GM19023 (cell line): ENCODE measurements at regions not wholly inside any gene's neighbourhood (a gene's known extent, or its start where the extent isn't known, plus 50 kb on each side); places are given as distances from the start of the nearest gene placed in this dataset.
"Not testable (repeated sequence)": the region's sequence is repeated elsewhere in the genome, so short reads cannot be mapped to it uniquely, and the experiment has no call there.

Experiments
- ATAC-seq: cut with Tn5 transposase; IDR thresholded peaks from one replicate; pipeline ENCODE4 v1.9.1; 2021; ENCODE audit warnings: mild to moderate bottlenecking, moderate library complexity; ENCODE audit not compliant: unreplicated experiment

DNA sequence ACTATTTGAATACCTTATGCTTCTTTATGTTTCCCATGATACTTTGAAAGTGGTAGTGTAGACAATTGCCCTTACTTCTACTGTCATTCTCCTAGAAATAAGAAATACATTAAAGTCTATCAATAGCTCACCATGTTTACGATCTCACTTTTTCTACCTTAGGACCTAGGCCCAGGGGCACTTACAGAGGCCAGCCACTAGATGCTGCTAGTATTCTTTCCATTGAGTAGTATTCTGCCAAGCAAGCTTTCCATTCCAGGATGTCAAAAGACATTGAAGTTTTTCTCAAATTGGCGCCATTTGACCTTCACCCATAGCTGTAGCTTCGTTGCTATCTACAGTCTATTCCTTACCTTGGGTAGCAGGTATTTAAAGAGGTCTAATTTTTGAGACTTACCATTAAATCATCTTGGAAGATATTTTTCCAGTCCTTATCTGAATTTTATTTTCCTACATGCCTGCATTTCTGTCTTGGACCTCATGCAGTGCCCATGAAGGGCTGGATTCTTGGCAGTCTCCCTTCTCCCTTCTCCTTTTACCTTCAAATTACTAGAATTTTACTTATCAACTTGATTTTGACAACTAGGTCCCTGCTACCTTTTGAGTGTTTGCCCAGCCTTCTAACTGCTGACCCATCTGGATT lies 246.0 kb upstream of the NUDT12 start:
- peak; percentile 91 for ATAC-seq

DNA sequence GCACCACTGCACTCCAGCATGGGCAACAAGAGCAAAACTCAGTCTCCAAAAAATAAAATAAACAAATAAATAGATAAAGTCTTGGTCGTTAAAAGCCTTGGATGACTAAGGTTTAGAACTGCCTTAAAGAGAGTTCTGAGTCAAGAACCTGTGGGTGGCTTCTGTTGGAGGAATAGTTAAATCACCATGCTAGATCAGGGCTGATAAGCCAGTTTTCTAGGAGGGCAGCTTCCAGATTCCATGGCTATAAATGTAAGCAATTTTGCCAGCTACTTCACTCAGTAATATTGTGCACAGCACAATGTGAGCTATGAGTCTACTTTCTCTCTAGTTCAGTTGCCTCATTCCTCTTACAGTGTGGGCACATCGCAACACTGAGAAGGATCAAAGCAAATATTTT lies 242.1 kb upstream of the NUDT12 start:
- ATAC-seq = no peak

DNA sequence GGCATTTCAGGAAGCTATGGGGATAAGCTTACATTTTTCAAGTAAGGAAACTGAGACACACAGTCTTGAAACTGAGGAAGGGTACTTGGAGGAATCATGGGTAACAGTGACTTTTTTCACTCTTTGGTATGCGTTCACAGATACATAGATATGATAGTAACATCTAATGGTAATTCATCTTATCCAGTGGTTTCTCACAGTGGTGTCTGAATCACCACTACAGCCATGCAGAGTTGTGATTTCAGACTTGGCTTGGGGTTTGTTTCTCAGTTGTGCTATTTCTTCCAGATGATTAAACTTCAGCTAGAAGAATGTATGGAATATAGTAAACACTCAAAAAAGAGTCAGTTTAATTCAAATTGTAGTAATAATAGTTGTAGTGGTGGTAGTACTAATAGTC lies 239.1 kb upstream of the NUDT12 start:
- no peak for ATAC-seq

DNA sequence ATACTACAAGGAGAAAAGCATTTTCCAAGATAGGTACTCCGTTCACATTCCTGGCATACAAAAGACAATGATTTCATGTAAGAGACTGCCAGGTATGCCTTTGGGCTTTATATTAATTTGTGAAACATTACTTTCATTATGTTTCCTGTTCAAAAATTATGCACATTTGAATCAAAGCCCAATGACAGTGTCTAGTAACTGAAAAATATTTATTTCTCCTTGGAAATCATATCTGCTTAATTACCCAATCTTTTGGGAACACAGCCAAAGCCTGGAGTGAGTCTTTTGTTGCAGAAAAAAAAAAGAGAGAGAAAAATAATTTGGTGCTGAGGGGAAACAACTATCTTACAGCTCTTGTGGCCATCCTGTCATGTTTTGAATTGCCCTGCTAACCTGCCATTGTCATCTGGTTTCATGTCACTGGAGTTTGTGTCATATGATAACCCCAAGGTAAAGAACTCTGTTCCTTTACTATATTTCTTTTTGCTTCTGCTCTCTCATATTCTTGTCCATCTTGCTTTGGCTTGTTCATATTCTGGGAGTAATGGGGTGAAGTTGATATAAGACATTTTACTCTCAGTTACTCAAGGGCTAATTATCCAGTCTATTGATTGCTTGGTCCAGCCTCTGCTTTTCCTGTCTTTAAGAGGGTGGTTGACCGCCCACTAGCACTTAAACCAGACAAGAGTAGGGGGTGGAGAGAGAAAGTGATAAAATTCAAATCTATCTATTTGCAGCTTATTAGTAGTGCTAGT lies 238.3 kb upstream of the NUDT12 start:
- ATAC-seq = no peak

DNA sequence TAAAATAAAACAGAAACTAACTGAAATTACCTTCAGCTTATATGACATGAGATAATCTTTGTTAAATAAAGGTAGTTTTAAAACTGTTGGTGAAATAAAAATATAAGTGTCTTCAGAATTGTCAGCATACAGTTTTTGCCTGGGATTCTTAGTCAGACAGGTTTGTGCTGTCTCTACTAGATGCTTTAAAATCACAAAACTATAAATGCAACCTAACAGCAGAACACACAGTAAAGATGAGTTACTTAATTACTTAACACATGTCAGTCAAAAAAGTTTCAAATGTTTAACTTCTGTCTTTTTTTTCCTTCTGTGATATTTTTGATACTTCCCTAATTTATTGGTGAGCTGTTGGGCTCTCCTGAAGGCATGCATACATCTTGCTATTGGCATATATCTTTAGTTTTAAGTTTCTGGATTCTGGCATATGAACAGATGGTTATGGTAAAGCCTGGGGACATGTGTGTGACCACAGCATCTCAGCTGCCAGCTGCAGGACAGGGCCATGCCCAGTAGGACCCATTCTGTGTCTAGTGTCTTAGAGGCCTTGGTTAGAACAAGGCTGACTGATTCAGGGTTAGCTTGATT lies 231.1 kb upstream of the NUDT12 start:
- ATAC-seq = no peak

DNA sequence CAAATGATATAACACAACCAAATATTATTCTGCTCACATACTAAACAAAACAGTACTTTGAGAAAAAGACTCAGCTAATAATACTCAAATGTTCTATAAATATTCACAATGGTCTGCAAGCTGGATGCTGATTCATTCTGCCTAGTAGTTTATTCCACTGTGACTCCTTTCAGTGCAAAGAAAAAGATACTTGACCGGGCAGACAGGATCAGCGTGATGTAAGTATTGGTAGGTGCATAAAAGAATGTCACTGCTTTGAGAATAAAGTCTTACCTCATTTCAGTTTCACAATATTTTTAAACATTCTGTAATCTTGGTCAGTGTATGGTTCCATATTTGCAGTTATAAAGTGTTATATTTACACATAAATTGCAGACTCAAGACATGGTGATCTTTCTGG lies 223.0 kb upstream of the NUDT12 start:
- no peak for ATAC-seq

DNA sequence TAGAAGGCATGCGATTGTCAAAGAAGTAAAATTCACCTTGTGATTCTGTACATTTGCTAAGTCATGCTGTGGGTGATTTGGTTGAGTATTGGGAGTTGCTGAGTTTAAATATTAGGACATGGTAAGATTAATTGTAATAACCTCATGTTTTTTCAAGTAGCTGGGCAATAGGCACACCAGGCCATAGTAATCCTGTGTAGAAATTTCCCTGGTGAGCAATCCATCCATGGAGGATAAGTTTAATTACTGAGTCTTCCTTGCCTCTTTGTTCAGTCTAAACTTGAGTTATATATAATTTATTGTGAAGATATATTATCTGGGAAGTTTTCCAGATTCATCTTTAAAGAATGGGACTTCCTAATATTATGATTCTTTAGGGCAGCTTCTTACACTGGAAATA lies 221.1 kb upstream of the NUDT12 start:
- no peak for ATAC-seq

DNA sequence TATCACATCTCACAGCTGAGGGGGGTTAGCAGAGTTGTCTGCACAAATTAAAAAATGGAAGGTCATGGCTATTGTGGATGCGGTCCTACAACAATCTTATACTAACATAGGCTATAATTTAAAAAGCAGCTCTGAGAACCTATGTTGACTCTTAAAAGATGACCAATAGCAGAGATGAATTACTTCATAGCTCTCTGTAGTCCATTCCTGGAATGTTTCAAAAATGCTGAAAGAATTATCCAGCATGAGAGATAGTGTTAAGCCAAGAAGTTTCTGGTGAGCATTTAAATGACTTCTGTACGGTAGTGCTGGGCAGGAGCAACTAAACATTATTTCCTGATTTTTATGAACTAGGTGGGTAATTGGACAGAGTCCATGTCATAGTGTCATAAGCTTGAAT lies 218.2 kb upstream of the NUDT12 start:
- no peak for ATAC-seq

DNA sequence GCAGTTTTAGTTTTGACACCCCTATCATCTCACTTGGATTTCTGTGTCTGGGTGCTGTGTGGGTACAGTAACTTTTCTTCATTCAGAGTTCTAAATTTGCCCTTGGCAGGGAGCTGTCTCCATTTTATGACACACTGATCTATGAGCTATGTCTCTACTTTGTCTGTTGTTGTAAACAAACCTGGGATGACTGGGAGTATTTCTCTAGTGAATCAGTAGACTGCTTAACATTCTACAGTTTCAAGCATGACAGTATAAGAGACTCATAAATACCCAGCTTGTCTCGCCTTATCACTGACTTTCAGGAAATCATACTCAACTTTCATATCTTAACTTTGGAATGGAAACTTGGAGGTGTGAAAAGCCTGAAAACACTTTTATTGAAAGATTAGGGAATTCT lies 212.1 kb upstream of the NUDT12 start:
- no peak for ATAC-seq

DNA sequence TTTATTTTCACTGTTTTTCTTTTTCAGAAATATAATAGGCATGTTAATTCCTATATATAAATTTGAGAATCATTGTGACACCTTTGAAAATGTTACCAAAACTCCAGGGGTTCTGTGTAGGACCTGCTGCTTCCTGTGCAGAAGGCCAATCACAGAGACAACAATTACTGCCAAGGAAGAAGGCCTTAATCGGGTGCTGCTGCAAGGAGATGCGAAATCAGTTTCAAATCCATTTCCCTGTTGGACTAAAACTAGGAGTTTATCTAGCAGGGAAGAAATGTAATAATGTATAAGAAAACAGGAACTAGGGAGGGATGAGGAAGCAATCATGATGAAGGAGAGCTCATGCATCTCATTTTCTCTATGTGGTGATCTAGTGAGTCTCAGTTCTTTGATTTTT lies 209.7 kb upstream of the NUDT12 start:
- no peak for ATAC-seq

DNA sequence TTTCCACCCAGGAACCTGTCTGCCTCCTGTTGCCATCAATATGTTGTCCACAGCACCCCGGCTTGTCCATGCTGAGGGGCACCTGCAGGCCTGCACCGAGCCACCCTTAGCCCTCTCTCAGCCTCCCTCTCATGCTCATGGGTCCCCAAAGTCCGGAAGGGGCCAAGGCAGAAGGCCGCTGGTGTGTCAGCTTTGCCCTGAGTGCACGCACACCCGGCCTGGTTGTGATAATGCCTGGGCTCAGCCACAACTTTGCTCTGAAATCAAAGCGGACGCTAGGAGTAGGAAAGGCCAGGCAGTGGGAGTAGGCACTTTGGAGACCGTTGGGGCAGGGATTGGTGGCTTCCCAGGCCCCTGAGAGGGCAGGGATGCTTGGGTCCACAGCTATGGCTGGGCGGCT lies 201.8 kb upstream of the NUDT12 start:
- ATAC-seq = no peak

DNA sequence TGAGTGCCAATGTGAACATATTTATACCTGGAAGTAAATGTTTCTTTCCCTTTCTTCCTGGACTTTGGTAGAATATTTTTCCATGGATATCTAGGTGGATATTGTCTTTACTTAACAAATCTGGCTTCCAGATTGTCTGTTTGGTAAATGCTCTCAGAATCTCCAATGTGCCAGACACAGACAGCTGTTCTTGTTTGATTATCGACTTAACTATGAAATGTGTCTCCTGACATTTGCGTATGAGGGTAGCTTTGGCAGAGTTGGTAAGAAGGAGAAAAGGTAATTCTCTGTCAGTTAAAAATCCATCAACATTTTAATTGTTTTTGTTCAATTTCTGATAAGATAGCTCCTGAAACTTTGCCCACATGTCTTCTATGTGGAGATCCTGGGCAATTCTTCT lies 196.4 kb upstream of the NUDT12 start:
- no peak for ATAC-seq

DNA sequence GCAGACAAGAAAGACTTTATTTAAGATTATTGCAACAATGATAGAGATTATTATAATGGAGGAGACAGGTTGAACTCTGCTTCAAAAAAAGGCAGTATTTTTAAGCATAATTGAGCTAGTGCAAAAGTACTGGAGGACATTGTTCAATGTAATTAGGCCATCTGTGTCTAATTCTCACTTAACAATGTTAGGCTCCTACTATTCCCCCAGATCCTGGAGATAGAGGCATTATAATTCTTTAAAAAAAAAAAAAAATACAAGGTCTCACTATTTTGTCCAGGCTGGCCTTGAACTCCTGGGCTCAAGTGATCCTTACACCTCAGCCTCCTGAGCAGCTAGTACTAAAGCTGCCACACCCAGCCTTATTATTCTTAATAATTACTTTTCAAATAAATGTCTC lies 193.4 kb upstream of the NUDT12 start:
- ATAC-seq = no peak

DNA sequence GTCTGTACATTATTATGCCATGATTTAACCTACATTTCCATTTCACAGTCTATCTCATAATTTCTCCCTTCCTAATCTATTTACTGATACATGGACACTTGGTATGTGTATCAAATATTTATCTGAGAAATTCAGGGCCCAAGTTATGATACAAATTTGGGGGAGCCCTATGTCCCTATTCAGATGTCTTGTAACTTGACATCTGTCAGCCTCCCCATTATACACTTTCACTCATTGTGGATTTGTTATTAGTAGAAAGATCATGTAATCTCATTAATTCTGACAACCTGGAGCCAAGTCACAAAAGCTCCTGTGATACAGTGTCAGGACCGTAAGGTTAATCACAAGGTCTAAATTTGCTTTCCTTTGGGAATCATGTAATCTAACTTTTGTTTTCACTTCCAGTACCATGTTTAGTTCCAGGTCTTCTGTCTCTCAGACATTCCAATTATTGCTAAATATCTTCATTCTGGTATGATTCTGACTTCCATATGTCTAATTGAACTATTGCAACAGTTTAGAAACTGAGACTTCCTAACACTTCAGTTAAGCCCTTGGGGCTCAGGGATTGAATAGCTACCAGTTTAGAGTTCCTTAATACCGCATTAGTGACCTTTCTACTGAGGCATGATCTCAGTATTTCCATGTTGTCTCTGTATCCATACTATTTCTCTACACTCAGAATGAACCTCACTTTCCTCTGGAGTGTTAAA lies 182.9 kb upstream of the NUDT12 start:
- ATAC-seq = no peak

DNA sequence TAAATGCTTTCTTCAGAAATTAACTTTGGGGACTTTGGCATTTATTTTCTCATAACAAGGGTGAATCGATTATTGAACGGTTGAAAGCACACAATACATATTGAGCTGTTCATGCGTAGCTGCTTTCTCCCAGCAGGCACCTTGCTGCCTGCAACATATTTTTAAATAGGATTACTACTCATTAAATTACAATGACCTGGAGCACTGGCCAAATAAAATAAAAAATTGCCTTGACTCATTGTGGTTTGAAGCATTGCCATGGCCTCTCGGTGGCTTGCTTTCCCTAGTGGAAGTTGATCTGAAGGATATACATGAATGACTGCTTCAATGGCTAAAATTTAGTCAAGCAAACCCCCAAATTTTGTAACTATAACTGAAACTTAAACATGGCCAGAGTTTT lies 181.6 kb upstream of the NUDT12 start:
- no peak for ATAC-seq

DNA sequence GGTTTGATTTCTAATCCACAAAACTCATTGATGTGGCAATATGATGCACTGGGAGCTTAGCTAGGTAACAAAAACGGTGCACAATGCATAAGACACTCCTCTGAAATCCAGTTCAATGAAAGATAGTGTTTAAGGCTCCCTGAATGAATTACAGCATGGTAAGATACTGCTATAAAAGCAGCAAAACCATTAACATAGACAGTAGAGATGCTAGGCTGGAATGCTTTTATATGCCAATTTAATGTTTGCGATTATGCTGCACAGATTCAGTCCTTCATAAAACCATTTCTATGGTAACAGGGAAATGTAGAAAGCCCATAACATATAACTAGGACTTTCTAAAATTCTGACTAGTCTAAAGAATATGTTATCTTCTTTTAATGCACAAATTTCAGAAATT lies 180.8 kb upstream of the NUDT12 start:
- ATAC-seq = no peak

DNA sequence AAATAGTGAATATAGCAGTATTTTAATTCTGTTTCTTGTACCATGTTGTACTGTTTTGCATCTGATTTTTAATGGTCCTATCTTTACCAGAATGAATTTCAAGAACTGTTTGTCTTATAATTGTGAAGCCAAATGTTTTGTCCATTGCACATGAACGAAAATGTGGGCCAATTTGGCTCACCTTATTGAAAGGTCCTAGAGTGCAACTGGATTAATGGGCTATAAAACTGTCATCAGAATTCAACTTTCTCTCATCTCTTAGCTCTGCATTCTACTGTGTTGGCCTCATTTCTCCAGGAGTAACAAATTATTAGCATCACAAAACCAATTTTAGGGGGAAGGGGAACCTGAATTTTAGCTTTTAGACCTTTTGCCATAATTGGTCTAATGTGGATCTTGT lies 179.4 kb upstream of the NUDT12 start:
- ATAC-seq = no peak

DNA sequence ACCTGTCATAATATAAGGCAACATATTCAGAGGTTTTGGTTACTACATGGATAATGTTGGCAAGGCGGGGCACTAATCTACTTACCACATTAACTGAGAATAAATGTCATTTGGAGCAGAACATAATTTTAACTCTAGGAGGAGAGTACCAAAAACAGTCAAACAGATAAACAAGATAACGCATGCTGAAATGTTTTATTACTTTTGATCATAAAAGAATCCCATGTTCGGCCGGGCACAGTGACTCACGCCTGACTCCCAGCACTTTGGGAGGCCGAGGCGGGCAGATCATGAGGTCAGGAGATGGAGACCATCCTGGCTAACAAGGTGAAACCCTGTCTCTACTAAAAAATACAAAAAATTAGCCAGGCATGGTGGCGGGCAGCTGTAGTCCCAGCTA lies 173.8 kb upstream of the NUDT12 start:
- not testable (repeated sequence) for ATAC-seq

DNA sequence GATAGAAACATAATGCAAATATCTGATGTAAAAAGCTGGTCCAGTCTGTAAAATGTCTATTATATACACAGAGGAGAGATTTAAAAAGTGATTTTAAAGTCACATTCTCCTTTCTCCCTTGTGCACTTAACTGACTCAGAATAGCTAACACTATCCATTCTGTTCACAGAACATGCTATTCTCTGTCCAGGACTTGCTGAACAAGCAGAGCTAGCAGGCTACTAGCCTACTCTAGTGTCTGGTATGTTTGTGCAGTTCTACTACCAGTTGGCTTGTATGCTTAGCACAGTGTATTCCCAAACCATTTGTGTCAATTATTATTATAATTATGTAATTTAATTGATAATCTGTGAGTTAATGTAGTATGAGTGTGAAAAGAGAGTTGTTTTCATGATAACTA lies 161.7 kb upstream of the NUDT12 start:
- ATAC-seq = no peak

DNA sequence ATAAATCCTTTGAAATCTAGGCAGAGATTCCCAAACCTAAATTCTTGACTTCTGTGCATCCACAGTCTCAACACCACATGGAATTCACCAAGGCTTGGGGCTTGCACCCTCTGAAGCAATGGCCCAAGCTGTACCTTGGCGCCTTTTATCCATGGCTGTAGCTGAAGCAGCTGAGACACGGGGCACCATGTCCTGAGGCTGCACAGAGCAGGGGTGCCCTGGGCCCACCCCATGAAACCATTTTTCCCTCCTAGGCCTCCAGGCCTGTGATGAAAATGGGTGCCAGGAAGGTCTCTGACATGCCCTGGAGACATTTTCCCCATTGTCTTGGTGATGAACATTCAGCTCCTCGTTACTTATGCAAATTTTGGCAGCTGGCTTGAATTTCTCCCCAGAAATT lies 158.6 kb upstream of the NUDT12 start:
- ATAC-seq = no peak

DNA sequence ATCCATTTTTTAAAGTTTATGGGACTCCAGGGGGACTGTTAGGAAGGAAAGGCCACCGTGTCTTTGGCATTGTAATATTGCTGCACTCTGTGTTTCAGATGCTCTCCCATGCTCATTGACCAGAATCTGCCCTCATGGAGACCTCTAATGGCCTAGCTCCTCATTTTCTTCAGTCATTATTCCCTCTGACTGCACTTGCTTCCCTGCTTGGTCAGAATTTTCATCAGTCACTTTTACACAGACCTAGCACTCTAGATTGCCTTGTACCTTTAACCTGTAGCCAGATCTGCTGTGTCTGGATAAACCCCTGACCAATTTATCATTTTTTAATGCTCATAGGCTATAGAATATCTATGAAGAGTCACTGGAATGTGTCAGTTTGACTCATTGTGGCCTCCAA lies 155.5 kb upstream of the NUDT12 start:
- no peak for ATAC-seq

DNA sequence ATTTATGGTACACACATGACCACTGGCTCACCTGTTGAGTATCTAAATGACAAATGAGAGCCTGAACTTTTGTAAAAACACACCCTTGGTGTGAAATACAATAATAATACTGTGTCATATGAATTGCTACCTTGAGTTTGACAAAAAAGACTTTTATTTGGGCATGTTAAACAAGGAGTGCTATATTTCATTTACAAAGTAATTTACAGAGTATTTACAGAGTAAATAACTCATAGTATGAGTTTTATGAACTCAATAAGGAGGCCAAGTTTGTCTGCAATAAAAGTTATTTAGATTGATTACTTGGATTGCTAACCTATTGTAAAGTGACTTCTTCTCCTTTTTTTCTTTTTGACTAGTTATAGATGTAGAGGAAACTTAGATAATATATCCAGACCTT lies 146.0 kb upstream of the NUDT12 start:
- ATAC-seq = no peak
